Astrocyte of the spinal cord (primary cell): ENCODE measurements at regions not wholly inside any gene's neighbourhood (a gene's known extent, or its start where the extent isn't known, plus 50 kb on each side); places are given as distances from the start of the nearest gene placed in this dataset.

Experiments
- DNase-seq: peaks from one replicate; pipeline ENCODE4 v3.0.0; 2011; ENCODE audit warnings: low read depth, low spot score
- H3K4me3 ChIP-seq: 2 replicates; pipeline ENCODE4 v1.5.1; 2011; ENCODE audit warnings: low read depth, mild to moderate bottlenecking, low read length, moderate library complexity
- CTCF ChIP-seq: IDR thresholded peaks from 2 replicates; pipeline ENCODE4 v1.5.1; 2012; ENCODE audit warnings: low read depth, mild to moderate bottlenecking, low read length, inconsistent platforms
- in situ Hi-C: cut with HindIII; loops from 2 replicates; pipeline ENCODE4 v1.10.0; 2017; ENCODE audit warnings: low sequenced_read_pairs

GRCh38 chr14:83300476-83301064, 1766.9 kb upstream of the SEL1L start:
- in situ Hi-C loops: no loop called here
- TF ChIP-seq CTCF: peak; percentile 87
- peak; percentile 40 for DNase-seq

GRCh38 chr14:83301791-83302190, 1768.1 kb upstream of the SEL1L start:
- in situ Hi-C loops: no loop called here
- no peak for TF ChIP-seq CTCF
- H3K4me3 ChIP-seq: no peak overlapping the region
- DNase-seq: no peak

More at GRCh38 chr14:83300476-83301064, 1766.9 kb upstream of the SEL1L start:
- no peak overlapping the region for H3K4me3 ChIP-seq

- in situ Hi-C loops: no loop called here
Observed at GRCh38 chr14:83309211-83309610, 1775.6 kb upstream of the SEL1L start.

GRCh38 chr14:83309833-83310232, 1776.2 kb upstream of the SEL1L start:
- no peak for DNase-seq
- no peak for TF ChIP-seq CTCF
- H3K4me3 ChIP-seq: no peak overlapping the region
- in situ Hi-C loops: no loop called here

More at GRCh38 chr14:83309211-83309610, 1775.6 kb upstream of the SEL1L start:
- DNase-seq: no peak
- H3K4me3 ChIP-seq: no peak overlapping the region
- no peak for TF ChIP-seq CTCF

- in situ Hi-C loops: no loop called here
- no peak for TF ChIP-seq CTCF
- DNase-seq: no peak
- no peak overlapping the region for H3K4me3 ChIP-seq
Observed at GRCh38 chr14:83312511-83312910, 1778.9 kb upstream of the SEL1L start.

GRCh38 chr14:83314764-83315163, 1781.1 kb upstream of the SEL1L start:
- no peak for DNase-seq
- in situ Hi-C loops: no loop called here
- H3K4me3 ChIP-seq: no peak overlapping the region
- TF ChIP-seq CTCF: no peak
